HG03175 (cell line): ENCODE measurements at regions not wholly inside any gene's neighbourhood (a gene's known extent, or its start where the extent isn't known, plus 50 kb on each side); places are given as distances from the start of the nearest gene placed in this dataset.
A peak's percentile ranks its signal among the peaks of the same experiment; 100 is the strongest.
"Not testable (repeated sequence)": the region's sequence is repeated elsewhere in the genome, so short reads cannot be mapped to it uniquely, and the experiment has no call there.

Source experiments
- ATAC-seq: cut with Tn5 transposase; IDR thresholded peaks from one replicate; pipeline ENCODE4 v1.9.1; 2021; ENCODE audit warnings: mild to moderate bottlenecking, moderate library complexity; ENCODE audit not compliant: unreplicated experiment

GRCh38 chr3:11739706-11740105 lies 96.0 kb upstream of the VGLL4 start:
- no peak for ATAC-seq

GRCh38 chr3:11739123-11739522 lies 95.4 kb upstream of the VGLL4 start:
- no peak for ATAC-seq

GRCh38 chr3:11737742-11738141 lies 94.0 kb upstream of the VGLL4 start:
- ATAC-seq, result no peak

- no peak for ATAC-seq
Observed at GRCh38 chr3:11736136-11736833, 92.6 kb upstream of the VGLL4 start.

GRCh38 chr3:11735638-11736037 lies 91.9 kb upstream of the VGLL4 start:
- ATAC-seq, result no peak

- not testable (repeated sequence) for ATAC-seq
Observed at GRCh38 chr3:11735111-11735510, 91.4 kb upstream of the VGLL4 start.

GRCh38 chr3:11733914-11734313 lies 90.2 kb upstream of the VGLL4 start:
- no peak for ATAC-seq

- ATAC-seq, result no peak
Observed at GRCh38 chr3:11727207-11727606, 83.5 kb upstream of the VGLL4 start.

GRCh38 chr3:11726146-11726545 lies 82.4 kb upstream of the VGLL4 start:
- no peak for ATAC-seq

GRCh38 chr3:11725340-11725641 lies 81.6 kb upstream of the VGLL4 start:
- ATAC-seq, result not testable (repeated sequence)

- ATAC-seq, result peak; percentile 56
Observed at GRCh38 chr3:11724615-11725339, 81.1 kb upstream of the VGLL4 start.

GRCh38 chr3:11721479-11721878 lies 77.8 kb upstream of the VGLL4 start:
- no peak for ATAC-seq

- ATAC-seq, result no peak
Observed at GRCh38 chr3:11720917-11721411, 77.2 kb upstream of the VGLL4 start.

GRCh38 chr3:11720304-11720898 lies 76.7 kb upstream of the VGLL4 start:
- peak; percentile 32 for ATAC-seq

GRCh38 chr3:11719406-11720303 lies 75.9 kb upstream of the VGLL4 start:
- peak; percentile 66 for ATAC-seq

- ATAC-seq, result peak; percentile 15
Observed at GRCh38 chr3:11718637-11719405, 75.1 kb upstream of the VGLL4 start.

GRCh38 chr3:11717768-11718636 lies 74.3 kb upstream of the VGLL4 start:
- ATAC-seq, result peak; percentile 15

- ATAC-seq, result no peak
Observed at GRCh38 chr3:11717301-11717700, 73.6 kb upstream of the VGLL4 start.

GRCh38 chr3:11716573-11717290 lies 73.0 kb upstream of the VGLL4 start:
- ATAC-seq, result no peak
